Body of pancreas (tissue), 4 donors: ENCODE measurements at regions not wholly inside any gene's neighbourhood (a gene's known extent, or its start where the extent isn't known, plus 50 kb on each side); places are given as distances from the start of the nearest gene placed in this dataset.
"Not testable (repeated sequence)": the region's sequence is repeated elsewhere in the genome, so short reads cannot be mapped to it uniquely, and the experiment has no call there.

Source experiments
- ATAC-seq: fragments of 150-250 bp; one replicate; pipeline ENCODE4 v1.9.1; 2016
- DNase-seq, 4 donors: peaks; one replicate each; pipeline ENCODE4 v3.0.0-alpha.2; 2019
- H3K27ac ChIP-seq, 4 donors: fragments of 200-600 bp; sonication (generic); 1 replicate in 3 of 4; 2 replicates in 1 of 4; pipeline versions ENCODE4 v1.5.1 to v1.6.1; 2016 to 2019; ENCODE audit warnings: mild to moderate bottlenecking in 1 of 4, mixed read lengths in 1 of 4, moderate library complexity in 1 of 4
- H3K27me3 ChIP-seq, 2 donors: fragments of 200-600 bp; sonication (generic); one replicate each; pipeline ENCODE4 v1.6.0; 2016; ENCODE audit warnings: mild to moderate bottlenecking in 1 of 2
- H3K36me3 ChIP-seq, 2 donors: fragments of 200-600 bp; sonication (generic); replicated peaks in 1 of 2; 2 replicates each; pipeline ENCODE4 v1.5.1; 2016; ENCODE audit warnings: low read depth in 2 of 2; ENCODE audit not compliant: insufficient read depth in 1 of 2
- H3K4me1 ChIP-seq: fragments of 200-600 bp; sonication (generic); one replicate; pipeline ENCODE4 v1.6.0; 2016
- H3K4me3 ChIP-seq, 2 donors: fragments of 200-600 bp; sonication (generic); 1 replicate in 1 of 2; 2 replicates in 1 of 2; pipeline ENCODE4 v1.5.1; 2016 to 2019
- H3K9me3 ChIP-seq, 3 donors: fragments of 200-600 bp; sonication (generic); 1 replicate in 2 of 3; 2 replicates in 1 of 3; pipeline ENCODE4 v1.5.1; 2016
- POLR2A ChIP-seq, 3 donors: fragments of 450-650 bp; IDR thresholded peaks; one replicate each; pipeline ENCODE4 v1.6.1; 2016; ENCODE audit warnings: antibody characterized with exemption in 3 of 3, mild to moderate bottlenecking in 2 of 3
- WGBS, 2 donors: methylation state at CpG; one replicate each; pipeline ENCODE4 v1.1.5; 2017; 5-methylcytosine and 5-hydroxymethylcytosine counted together
- intact Hi-C: fragments of 100-400 bp; cut with DNase I; formaldehyde crosslinking; loops from one replicate; pipeline ENCODE4 v1.15.1; 2023
- TF ChIP-seq, protein P1 (sequence below), 7 experiments: fragments of 450-650 bp in 4 of 7; fragments of 200-600 bp in 3 of 7; sonication (generic) in 3 of 7; IDR thresholded peaks; one replicate each; pipeline ENCODE4 v1.5.1; 2016 to 2019; ENCODE audit warnings: antibody characterized with exemption in 7 of 7

DNA sequence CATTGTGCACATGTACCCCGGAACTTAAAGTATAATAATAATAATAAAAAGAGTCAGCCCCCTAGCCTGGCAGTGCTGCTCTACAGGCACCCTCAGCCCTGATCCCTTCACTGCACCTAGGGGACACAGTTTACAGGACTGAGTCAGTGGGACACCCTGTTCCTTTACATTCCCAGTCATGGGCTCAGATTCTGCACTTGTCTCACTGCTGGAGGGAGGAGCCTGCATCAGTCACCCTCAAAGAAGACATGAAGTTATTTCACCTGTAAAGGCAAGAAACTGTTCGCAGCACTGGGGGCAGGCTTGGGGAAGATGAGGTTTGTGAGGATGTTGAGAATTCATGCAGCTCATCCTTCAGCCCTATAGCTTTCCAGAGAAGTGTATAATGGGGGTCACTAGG lies 50.7 kb upstream of the VPREB1 start:
- Histone ChIP-seq H3K27ac (no peak overlapping the region), H3K36me3 (no peaks in the 10 kb centered on the region), H3K4me3 (no peak overlapping the region), H3K4me1 (no peaks in the 10 kb centered on the region), H3K9me3 (no peaks in the 10 kb centered on the region), H3K27me3 (no peaks in the 10 kb centered on the region)
- ATAC-seq = no peak
- 45 to 62% methylated on average over 1 to 2 of the region's 2 CpGs for WGBS, 2 donors
- DNase-seq = no peak
- TF ChIP-seq, protein P1, sequence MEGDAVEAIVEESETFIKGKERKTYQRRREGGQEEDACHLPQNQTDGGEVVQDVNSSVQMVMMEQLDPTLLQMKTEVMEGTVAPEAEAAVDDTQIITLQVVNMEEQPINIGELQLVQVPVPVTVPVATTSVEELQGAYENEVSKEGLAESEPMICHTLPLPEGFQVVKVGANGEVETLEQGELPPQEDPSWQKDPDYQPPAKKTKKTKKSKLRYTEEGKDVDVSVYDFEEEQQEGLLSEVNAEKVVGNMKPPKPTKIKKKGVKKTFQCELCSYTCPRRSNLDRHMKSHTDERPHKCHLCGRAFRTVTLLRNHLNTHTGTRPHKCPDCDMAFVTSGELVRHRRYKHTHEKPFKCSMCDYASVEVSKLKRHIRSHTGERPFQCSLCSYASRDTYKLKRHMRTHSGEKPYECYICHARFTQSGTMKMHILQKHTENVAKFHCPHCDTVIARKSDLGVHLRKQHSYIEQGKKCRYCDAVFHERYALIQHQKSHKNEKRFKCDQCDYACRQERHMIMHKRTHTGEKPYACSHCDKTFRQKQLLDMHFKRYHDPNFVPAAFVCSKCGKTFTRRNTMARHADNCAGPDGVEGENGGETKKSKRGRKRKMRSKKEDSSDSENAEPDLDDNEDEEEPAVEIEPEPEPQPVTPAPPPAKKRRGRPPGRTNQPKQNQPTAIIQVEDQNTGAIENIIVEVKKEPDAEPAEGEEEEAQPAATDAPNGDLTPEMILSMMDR (IDR thresholded peaks at IDR 0.05) = no peak
- TF ChIP-seq POLR2A (IDR thresholded peaks at IDR 0.05) = no peak
- intact Hi-C loops = no loop called here

DNA sequence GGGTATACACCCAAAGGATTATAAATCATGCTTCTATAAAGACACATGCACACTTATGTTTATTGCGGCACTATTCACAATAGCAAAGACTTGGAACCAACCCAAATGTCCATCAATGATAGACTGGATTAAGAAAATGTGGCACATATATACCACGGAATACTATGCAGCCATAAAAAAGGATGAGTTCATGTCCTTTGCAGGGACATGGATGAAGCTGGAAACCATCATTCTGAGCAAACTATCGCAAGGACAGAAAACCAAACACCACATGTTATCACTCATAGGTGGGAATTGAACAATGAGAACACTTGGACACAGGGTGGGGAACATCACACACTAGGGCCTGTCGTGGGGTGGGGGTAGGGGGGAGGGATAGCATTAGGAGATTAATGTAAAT lies 51.1 kb upstream of the VPREB1 start:
- H3K27ac ChIP-seq, DNase-seq, intact Hi-C loops, H3K27me3 ChIP-seq, ATAC-seq, H3K9me3 ChIP-seq, H3K4me1 ChIP-seq, H3K4me3 ChIP-seq, H3K36me3 ChIP-seq: not testable (repeated sequence)
- 54 to 55% methylated on average over 3 to 4 of the region's 4 CpGs for WGBS, 2 donors

DNA sequence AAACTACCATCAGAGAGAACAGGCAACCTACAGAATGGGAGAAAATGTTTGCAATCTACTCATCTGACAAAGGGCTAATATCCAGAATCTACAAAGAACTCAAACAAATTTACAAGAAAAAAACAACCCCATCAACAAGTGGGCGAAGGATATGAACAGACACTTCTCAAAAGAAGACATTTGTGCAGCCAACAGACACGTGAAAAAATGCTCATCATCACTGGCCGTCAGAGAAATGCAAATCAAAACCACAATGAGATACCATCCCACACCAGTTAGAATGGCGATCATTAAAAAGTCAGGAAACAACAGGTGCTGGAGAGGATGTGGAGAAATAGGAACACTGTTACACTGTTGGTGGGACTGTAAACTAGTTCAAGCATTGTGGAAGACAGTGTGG lies 51.6 kb upstream of the VPREB1 start:
- H3K4me1 ChIP-seq, ATAC-seq, intact Hi-C loops, H3K36me3 ChIP-seq, H3K27ac ChIP-seq, H3K27me3 ChIP-seq, H3K4me3 ChIP-seq, H3K9me3 ChIP-seq, DNase-seq: not testable (repeated sequence)
- 46 to 49% methylated on average over 4 of the region's 4 CpGs for WGBS, 2 donors

DNA sequence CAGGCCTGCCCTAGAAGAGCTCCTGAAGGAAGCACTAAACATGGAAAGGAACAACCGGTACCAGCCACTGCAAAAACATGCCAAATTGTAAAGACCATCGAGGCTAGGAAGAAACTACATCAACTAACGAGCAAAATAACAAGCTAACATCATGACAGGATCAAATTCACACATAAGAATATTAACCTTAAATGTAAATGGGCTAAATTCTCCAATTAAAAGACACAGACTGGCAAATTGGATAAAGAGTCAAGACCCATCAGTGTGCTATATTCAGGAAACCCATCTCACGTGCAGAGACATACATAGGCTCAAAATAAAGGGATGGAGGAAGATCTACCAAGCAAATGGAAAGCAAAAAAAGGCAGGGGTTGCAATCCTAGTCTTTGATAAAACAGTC lies 54.8 kb upstream of the VPREB1 start:
- ATAC-seq, intact Hi-C loops: not testable (repeated sequence)

DNA sequence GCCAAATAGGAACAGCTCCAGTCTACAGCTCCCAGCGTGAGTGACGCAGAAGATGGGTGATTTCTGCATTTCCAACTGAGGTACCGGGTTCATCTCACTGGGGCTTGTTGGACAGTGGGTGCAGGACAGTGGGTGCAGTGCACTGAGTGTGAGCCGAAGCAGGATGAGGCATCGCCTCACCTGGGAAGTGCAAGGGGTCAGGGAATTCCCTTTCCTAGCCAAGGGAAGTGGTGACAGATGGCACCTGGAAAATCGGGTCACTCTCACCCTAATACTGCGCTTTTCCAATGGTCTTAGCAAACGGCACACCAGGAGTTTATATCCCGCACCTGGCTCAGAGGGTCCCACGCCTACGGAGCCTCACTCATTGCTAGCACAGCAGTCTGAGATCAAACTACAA lies 56.7 kb upstream of the VPREB1 start:
- ATAC-seq, intact Hi-C loops, H3K27me3 ChIP-seq: not testable (repeated sequence)

More for the DNA sequence above, 54.8 kb upstream of the VPREB1 start:
- not testable (repeated sequence) for H3K4me3 ChIP-seq, H3K4me1 ChIP-seq, H3K9me3 ChIP-seq, H3K27me3 ChIP-seq, DNase-seq, H3K27ac ChIP-seq, H3K36me3 ChIP-seq
- WGBS, 2 donors = 37 to 45% methylated on average over 4 of the region's 4 CpGs

DNA sequence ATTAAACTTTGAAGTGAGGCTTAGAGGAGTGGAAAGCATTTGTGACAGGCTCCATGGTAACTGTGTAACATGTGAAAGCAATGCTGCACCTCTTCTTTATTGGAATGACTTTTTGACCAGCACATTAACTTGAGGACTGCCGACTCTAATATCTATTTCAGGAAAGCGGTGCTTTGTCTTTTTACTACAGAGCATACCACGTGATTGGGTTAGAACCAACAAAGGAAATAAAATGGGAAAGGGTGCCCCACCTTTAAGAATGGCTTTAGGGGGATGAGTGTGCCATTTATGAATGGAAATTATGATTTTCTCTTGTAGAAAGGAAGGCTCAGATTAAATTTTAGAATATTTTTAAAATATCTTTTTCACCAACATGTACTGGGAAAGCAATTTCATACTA lies 57.3 kb upstream of the VPREB1 start:
- intact Hi-C loops = no loop called here
- H3K36me3 ChIP-seq = no peaks in the 10 kb centered on the region
- 43% methylated on average over 3 of the region's 3 CpGs for WGBS, 2 donors
- no peaks in the 10 kb centered on the region for H3K27me3 ChIP-seq
- H3K9me3 ChIP-seq = no peaks in the 10 kb centered on the region
- TF ChIP-seq, protein P1 (IDR thresholded peaks at IDR 0.05) = no peak
- TF ChIP-seq POLR2A (IDR thresholded peaks at IDR 0.05) = no peak
- ATAC-seq (no peak), DNase-seq (no peak)
- no peak overlapping the region for H3K27ac ChIP-seq
- no peaks in the 10 kb centered on the region for H3K4me1 ChIP-seq
- no peak overlapping the region for H3K4me3 ChIP-seq

More for the DNA sequence above, 56.7 kb upstream of the VPREB1 start:
- H3K4me1 ChIP-seq, H3K9me3 ChIP-seq, DNase-seq, H3K27ac ChIP-seq, H3K4me3 ChIP-seq, H3K36me3 ChIP-seq: not testable (repeated sequence)
- 75 to 77% methylated on average over 8 to 11 of the region's 11 CpGs for WGBS, 2 donors

DNA sequence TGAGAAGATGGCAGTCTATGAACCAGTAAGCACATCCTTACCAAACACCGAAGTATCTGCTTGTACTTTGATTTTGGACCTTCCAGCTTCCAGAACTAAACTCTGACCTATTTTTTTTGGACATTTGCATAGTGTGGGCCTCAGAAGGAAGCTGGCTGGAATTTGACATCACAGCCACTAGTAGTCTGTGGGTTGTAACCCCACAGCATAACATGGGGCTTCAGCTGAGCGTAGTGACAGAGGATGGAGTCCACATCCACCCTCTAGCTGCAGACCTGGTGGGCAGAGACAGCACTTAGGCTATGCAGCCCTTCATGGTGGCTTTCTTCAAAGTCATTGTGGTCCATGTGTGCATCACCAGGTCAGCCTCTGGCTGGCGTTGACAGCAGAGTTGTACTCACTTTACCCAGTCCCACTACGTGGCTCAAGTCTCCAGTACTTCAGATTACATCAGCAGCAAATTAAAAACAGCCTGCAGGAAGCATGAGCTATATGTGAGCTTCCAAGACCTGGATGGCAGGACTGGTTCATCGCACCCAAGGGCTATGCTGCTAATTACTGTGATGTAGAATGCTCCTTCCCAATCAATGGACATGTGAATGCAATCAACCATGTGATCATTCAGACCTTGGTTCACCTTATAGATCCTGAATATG lies 58.6 kb upstream of the VPREB1 start:
- DNase-seq (no peak), ATAC-seq (no peak)
- TF ChIP-seq POLR2A (IDR thresholded peaks at IDR 0.05) = no peak
- TF ChIP-seq, protein P1 (IDR thresholded peaks at IDR 0.05) = no peak
- H3K27ac ChIP-seq = no peak overlapping the region
- H3K9me3 ChIP-seq = no peaks in the 10 kb centered on the region
- H3K4me1 ChIP-seq = no peaks in the 10 kb centered on the region
- intact Hi-C loops = no loop called here
- no peaks in the 10 kb centered on the region for H3K36me3 ChIP-seq
- 54 to 61% methylated on average over 5 of the region's 5 CpGs for WGBS, 2 donors
- no peaks in the 10 kb centered on the region for H3K27me3 ChIP-seq
- no peak overlapping the region for H3K4me3 ChIP-seq
